ENCODE measurements at regions not wholly inside any gene's neighbourhood (a gene's known extent, or its start where the extent isn't known, plus 50 kb on each side); places are given as distances from the start of the nearest gene placed in this dataset.
"Not testable (repeated sequence)": the region's sequence is repeated elsewhere in the genome, so short reads cannot be mapped to it uniquely, and the experiment has no call there.

DNA sequence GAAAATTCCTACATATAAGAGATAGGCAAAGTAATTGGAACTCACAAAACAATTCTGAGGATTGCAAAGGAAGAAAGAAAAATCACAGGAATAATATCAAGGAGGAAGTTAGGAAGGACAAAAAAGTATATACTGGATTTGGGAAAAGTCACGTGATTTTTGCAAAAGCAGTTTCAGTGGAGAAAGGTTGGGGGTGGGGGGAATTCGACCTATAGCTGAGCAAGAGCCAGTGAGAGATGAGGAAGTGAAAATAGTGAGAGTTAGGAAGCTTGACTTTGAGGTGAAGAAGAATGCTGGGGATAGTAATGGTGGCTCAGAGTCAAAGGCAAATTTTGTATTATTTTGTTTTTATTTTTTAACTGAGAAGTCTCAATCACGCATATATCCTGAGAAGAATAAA is 438.0 kb upstream of the PMFBP1 start:
- DNase-seq (ENCODE audit: extremely low read depth in 1 of 11, low read depth in 9 of 11, low spot score in 4 of 11) = no peak

GRCh38 chr16:72609066-72609465 is 437.1 kb upstream of the PMFBP1 start:
- DNase-seq (ENCODE audit: extremely low read depth in 1 of 11, low read depth in 9 of 11, low spot score in 4 of 11) = no peak

DNA sequence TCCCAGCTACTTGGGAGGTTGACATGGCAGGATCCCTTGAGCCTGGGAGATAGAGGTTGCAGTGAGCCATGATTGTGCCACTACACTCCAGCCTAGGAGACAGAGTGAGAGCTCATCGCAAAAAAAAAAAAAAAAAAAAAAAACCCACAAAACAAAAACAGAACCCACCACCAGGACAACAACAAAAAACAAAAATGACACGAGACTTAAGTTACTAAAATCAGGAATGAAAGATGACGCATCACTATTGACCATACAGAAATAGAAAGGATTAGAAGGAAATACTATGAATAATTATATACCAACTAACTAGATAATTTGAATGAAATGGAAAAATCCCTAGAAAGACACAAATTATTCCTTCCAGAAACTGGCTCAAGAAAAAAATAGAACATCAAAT is 432.4 kb upstream of the PMFBP1 start:
- DNase-seq (ENCODE audit: extremely low read depth in 1 of 11, low read depth in 9 of 11, low spot score in 4 of 11) = no peak

DNA sequence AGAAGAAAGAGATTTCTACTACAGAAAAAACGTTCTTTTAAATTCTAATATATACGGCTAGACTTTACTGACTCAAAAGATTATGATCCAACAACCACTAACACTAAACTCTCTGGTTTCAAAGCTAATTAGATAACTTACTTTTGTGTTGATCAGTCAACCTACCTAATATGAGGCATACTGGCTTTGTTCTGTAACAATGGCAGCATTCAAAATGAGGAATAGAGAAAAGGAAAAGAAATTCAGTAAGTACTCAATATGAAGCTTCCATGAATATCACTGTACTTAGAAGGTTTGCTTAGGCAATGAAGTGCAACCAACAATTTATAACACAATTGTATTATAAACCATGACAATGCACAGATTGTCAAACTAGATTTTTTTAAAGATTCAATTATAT is 430.5 kb upstream of the PMFBP1 start:
- no peak for DNase-seq (ENCODE audit: extremely low read depth in 1 of 11, low read depth in 9 of 11, low spot score in 4 of 11)

- DNase-seq (ENCODE audit: extremely low read depth in 1 of 11, low read depth in 9 of 11, low spot score in 4 of 11) = no peak
Observed at GRCh38 chr16:72598696-72599095, 426.7 kb upstream of the PMFBP1 start.

DNA sequence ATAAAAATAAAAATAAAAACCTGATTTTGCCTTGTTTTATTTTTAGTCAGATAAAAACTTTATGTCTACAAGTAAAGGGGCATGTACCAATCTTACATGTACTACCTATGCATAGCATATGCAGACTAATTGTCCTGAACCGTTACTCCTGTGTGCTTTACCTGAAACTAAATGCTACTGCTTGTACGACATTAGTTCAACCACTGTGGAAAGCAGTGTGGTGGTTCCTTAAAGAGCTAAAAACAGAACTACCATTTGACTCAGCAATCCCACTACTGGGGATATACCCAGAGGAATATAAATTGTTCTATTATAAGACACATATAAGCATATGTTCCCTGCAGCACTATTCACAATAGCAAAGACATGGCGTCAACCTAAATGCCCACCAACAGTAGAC is 426.0 kb upstream of the PMFBP1 start:
- no peak for DNase-seq (ENCODE audit: extremely low read depth in 1 of 11, low read depth in 9 of 11, low spot score in 4 of 11)

DNA sequence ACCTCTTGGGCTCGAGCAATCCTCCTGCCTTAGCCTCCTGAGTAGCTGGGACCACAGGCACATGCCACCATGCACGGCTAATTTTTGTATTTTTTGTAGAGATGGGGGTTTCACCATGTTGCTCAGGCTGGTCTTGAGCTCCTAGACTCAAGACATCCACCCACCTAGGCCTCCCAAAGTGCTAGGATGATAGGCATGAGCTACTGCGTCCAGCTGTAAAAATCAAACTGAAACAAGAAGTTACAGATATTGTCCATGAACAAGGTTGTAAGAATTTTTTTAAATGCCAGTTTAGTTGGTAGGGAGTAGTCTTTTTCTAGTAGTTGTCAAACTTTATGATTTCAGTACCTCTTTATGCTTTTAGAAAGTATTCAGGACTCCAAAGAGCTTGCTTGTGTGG is 424.4 kb upstream of the PMFBP1 start:
- DNase-seq (ENCODE audit: extremely low read depth in 1 of 11, low read depth in 9 of 11, low spot score in 4 of 11) = no peak

- no peak for DNase-seq (ENCODE audit: extremely low read depth in 1 of 11, low read depth in 9 of 11, low spot score in 4 of 11)
Observed at GRCh38 chr16:72590151-72590937, 418.4 kb upstream of the PMFBP1 start.

GRCh38 chr16:72588551-72588950 is 416.6 kb upstream of the PMFBP1 start:
- DNase-seq (ENCODE audit: extremely low read depth in 1 of 11, low read depth in 9 of 11, low spot score in 4 of 11) = no peak

- DNase-seq (ENCODE audit: extremely low read depth in 1 of 11, low read depth in 9 of 11, low spot score in 4 of 11) = not testable (repeated sequence)
Observed at GRCh38 chr16:72578061-72578460, 406.1 kb upstream of the PMFBP1 start.

DNA sequence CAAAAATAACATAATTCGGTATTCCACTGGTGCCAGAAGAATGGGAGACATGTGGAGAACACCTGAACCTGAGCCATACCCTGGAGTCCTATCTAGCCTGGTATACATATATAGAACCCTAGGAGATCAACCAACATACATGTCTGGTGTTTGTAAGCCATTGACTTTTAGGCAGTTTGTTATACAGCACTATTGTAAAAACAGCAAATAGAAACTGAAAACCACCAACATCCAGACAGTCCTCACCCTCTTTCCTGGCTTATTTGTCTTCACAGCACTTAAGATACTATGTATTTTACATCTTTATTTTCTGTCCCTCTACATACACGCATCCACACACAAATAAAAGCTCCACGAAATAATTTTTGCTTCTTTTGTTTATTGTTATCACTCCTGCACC is 404.2 kb upstream of the PMFBP1 start:
- no peak for DNase-seq (ENCODE audit: extremely low read depth in 1 of 11, low read depth in 9 of 11, low spot score in 4 of 11)

DNA sequence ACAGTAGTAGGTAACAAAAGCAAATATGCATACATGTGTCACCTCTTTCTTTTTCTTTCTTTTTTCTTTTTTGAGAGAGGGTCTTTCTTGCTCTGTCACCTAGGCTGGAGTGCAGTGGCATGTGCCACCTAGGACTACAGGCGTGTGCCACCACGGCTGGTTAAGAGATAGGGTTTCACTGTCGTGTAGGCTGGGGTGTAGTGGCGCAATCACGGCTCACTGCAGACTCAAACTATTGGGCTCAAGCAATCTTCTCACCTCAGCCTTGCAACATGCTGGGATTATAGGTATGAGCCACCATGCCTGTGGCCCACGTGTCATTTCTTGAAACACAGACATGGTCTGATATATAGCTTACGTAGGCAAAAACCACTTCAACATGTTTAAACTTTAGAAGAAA is 397.7 kb upstream of the PMFBP1 start:
- DNase-seq (ENCODE audit: extremely low read depth in 1 of 11, low read depth in 9 of 11, low spot score in 4 of 11) = no peak

- no peak for DNase-seq (ENCODE audit: extremely low read depth in 1 of 11, low read depth in 9 of 11, low spot score in 4 of 11)
Observed at GRCh38 chr16:72568502-72568901, 396.5 kb upstream of the PMFBP1 start.

DNA sequence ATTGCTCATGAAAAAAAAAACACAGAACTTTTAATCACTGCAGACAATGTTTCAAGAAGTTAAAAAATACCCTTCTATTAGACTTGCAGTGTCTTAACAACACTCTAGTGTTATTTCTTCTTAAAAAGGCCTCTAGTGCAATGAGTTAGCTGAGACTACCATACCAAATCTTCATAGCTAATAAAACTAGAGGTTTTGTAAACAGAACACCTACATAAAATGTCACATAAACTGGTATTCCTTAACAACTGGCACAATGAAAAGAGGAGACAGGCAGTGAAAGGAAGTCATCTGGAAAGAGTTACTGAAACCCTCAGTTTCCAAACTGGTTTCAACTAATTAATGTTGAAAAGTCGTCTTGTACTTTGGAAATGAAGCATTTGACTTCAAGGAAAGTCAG is 394.2 kb upstream of the PMFBP1 start:
- no peak for DNase-seq (ENCODE audit: extremely low read depth in 1 of 11, low read depth in 9 of 11, low spot score in 4 of 11)

DNA sequence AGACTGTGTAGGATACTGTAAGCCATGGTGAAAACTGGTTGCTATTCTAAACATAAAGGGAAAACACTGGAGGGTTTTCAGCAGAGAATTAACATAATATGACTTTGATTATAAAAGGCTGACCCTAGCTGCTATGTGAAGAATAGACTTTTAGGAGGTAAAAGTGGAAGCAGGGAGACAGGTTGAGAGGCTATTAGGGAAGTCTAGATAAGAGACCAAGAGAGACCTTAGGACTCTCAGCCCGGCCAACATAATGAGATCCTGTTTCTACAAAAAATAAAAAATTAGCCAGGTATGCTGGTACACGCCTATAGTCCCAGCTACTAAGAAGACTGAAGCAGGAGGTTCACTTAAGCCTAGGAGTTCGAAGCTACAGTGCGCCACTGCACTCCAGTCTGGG is 393.2 kb upstream of the PMFBP1 start:
- no peak for DNase-seq (ENCODE audit: extremely low read depth in 1 of 11, low read depth in 9 of 11, low spot score in 4 of 11)

DNA sequence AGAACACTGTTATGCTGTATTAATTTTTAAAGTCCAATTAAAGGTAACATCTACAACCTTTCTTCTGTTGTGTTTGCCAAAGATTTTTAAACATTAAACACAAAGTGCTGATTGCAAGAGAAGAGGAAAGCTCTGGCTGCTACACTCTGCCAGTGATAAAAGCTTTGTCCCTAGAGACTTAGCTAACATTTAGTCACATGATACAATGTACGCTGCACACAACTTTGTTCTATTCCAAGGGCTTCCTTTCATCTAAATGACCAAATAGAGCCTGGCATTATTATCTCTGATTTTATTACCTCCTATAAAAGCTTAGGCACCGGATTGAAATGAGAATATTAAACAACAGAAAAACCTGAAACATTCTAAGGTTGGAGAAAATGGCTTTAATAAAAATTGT is 388.7 kb upstream of the PMFBP1 start:
- no peak for DNase-seq (ENCODE audit: extremely low read depth in 1 of 11, low read depth in 9 of 11, low spot score in 4 of 11)

DNA sequence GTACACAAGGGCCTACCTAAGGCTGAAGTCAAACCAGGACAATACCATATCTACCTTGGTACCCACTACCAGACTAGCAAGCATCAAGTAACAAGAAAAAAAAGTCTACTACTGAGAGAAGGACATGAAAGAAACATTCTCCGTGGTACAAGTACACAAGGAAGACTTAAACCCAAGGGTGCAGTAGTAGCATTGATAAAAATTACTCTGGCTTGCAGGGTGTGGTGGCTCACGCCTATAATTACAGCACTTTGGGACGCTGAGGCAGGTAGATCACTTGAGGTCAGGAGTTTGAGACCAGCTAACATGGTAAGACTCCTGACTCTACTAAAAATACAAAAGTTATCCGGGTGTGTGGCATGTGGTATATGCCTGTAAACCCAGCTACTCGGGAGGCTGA is 386.5 kb upstream of the PMFBP1 start:
- DNase-seq (ENCODE audit: extremely low read depth in 1 of 11, low read depth in 9 of 11, low spot score in 4 of 11) = no peak

GRCh38 chr16:72554935-72555334 is 383.0 kb upstream of the PMFBP1 start:
- DNase-seq (ENCODE audit: extremely low read depth in 1 of 11, low read depth in 9 of 11, low spot score in 4 of 11) = no peak

GRCh38 chr16:72552654-72553053 is 380.7 kb upstream of the PMFBP1 start:
- DNase-seq (ENCODE audit: extremely low read depth in 1 of 11, low read depth in 9 of 11, low spot score in 4 of 11) = no peak

- no peak for DNase-seq (ENCODE audit: extremely low read depth in 1 of 11, low read depth in 9 of 11, low spot score in 4 of 11)
Observed at GRCh38 chr16:72551649-72552048, 379.7 kb upstream of the PMFBP1 start.

- no peak for DNase-seq (ENCODE audit: extremely low read depth in 1 of 11, low read depth in 9 of 11, low spot score in 4 of 11)
Observed at GRCh38 chr16:72549878-72550277, 377.9 kb upstream of the PMFBP1 start.

Measured in renal cortex interstitium (tissue), 11 donors.